Glutamatergic neuron (in vitro differentiated cells): ENCODE measurements at regions not wholly inside any gene's neighbourhood (a gene's known extent, or its start where the extent isn't known, plus 50 kb on each side); places are given as distances from the start of the nearest gene placed in this dataset.

ENCODE experiments used
- DNase-seq: peaks from one replicate; pipeline ENCODE4 v3.0.0; 2022
- H3K27ac Mint-ChIP-seq: one replicate; pipeline ENCODE4 v1.8.0; 2020; ENCODE audit warnings: mild to moderate bottlenecking, mixed read lengths, inconsistent platforms; ENCODE audit not compliant: unreplicated experiment
- H3K27me3 Mint-ChIP-seq: one replicate; pipeline ENCODE4 v1.8.0; 2020; ENCODE audit warnings: mild to moderate bottlenecking, moderate library complexity, mixed read lengths, inconsistent platforms; ENCODE audit not compliant: unreplicated experiment
- H3K36me3 Mint-ChIP-seq: one replicate; pipeline ENCODE4 v1.8.0; 2020; ENCODE audit warnings: mild to moderate bottlenecking, mixed read lengths, inconsistent platforms; ENCODE audit not compliant: unreplicated experiment
- H3K4me1 Mint-ChIP-seq: one replicate; pipeline ENCODE4 v1.8.0; 2020; ENCODE audit warnings: mild to moderate bottlenecking, low read depth, mixed read lengths, inconsistent platforms; ENCODE audit not compliant: unreplicated experiment
- H3K4me3 Mint-ChIP-seq: one replicate; pipeline ENCODE4 v1.8.0; 2020; ENCODE audit warnings: mild to moderate bottlenecking, mixed read lengths, inconsistent platforms; ENCODE audit not compliant: unreplicated experiment
- H3K9me3 Mint-ChIP-seq: one replicate; pipeline ENCODE4 v1.8.0; 2020; ENCODE audit warnings: mild to moderate bottlenecking, moderate library complexity, mixed read lengths, inconsistent platforms; ENCODE audit not compliant: unreplicated experiment
- CTCF ChIP-seq: fragments of 200-600 bp; sonication (generic); IDR thresholded peaks from one replicate; pipeline ENCODE4 v1.5.0; 2021; ENCODE audit not compliant: partially characterized antibody, unreplicated experiment

- Mint-ChIP-seq H3K36me3 (peaks cover 16% of the 10 kb centered on the region), H3K4me3 (no peak overlapping the region), H3K4me1 (no peaks in the 10 kb centered on the region), H3K9me3 (peaks cover 4% of the 10 kb centered on the region), H3K27me3 (peaks cover 2% of the 10 kb centered on the region), H3K27ac (no peak overlapping the region)
- TF ChIP-seq CTCF = no peak
- DNase-seq = no peak
Measured at GRCh38 chr9:82580921-82581320, 482.0 kb downstream of the RASEF start.

GRCh38 chr9:82581516-82581915 lies 481.4 kb downstream of the RASEF start:
- TF ChIP-seq CTCF = no peak
- Mint-ChIP-seq H3K36me3 (peaks cover 16% of the 10 kb centered on the region), H3K4me3 (no peak overlapping the region), H3K27me3 (peaks cover 2% of the 10 kb centered on the region), H3K4me1 (no peaks in the 10 kb centered on the region), H3K27ac (no peak overlapping the region), H3K9me3 (peaks cover 4% of the 10 kb centered on the region)
- no peak for DNase-seq

- H3K36me3 Mint-ChIP-seq = peaks cover 16% of the 10 kb centered on the region
- peaks cover 2% of the 10 kb centered on the region for H3K27me3 Mint-ChIP-seq
- peaks cover 4% of the 10 kb centered on the region for H3K9me3 Mint-ChIP-seq
- H3K27ac Mint-ChIP-seq = no peak overlapping the region
- DNase-seq = no peak
- no peak overlapping the region for H3K4me3 Mint-ChIP-seq
- no peaks in the 10 kb centered on the region for H3K4me1 Mint-ChIP-seq
- no peak for TF ChIP-seq CTCF
Measured at GRCh38 chr9:82581935-82582334, 481.0 kb downstream of the RASEF start.

GRCh38 chr9:82582693-82583092 lies 480.2 kb downstream of the RASEF start:
- Mint-ChIP-seq H3K27ac (no peak overlapping the region), H3K4me1 (no peaks in the 10 kb centered on the region), H3K9me3 (peaks cover 3% of the 10 kb centered on the region), H3K36me3 (peaks cover 15% of the 10 kb centered on the region), H3K27me3 (peaks cover 2% of the 10 kb centered on the region), H3K4me3 (no peak overlapping the region)
- no peak for TF ChIP-seq CTCF
- DNase-seq = no peak

- H3K27ac Mint-ChIP-seq = no peak overlapping the region
- H3K4me3 Mint-ChIP-seq = no peak overlapping the region
- H3K9me3 Mint-ChIP-seq = no peaks in the 10 kb centered on the region
- H3K27me3 Mint-ChIP-seq = peaks cover 2% of the 10 kb centered on the region
- no peaks in the 10 kb centered on the region for H3K4me1 Mint-ChIP-seq
- peaks cover 8% of the 10 kb centered on the region for H3K36me3 Mint-ChIP-seq
- no peak for TF ChIP-seq CTCF
- DNase-seq = no peak
Measured at GRCh38 chr9:82583524-82583923, 479.4 kb downstream of the RASEF start.
